ENCODE measurements at regions not wholly inside any gene's neighbourhood (a gene's known extent, or its start where the extent isn't known, plus 50 kb on each side); places are given as distances from the start of the nearest gene placed in this dataset.

DNA sequence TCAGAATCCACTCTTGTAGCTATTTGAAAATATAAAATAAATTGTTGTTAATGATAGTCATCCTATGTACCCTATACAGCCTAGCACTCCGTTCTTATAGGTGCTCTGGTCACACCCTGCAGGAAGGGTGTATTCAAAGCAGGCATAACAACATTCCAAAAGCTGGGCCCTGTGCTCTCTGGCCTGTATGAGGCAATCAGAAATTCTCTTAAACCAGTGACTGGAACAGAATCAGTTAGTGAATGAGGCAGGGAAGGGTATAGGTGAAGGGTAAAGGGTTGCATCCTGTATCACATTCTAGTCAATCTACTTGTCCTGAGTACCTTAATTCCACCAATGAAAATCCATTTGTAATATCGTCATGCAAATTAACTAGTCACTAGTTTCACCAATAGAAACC, 154.5 kb upstream of the ZNF217 start:
- TF ChIP-seq, protein P1, sequence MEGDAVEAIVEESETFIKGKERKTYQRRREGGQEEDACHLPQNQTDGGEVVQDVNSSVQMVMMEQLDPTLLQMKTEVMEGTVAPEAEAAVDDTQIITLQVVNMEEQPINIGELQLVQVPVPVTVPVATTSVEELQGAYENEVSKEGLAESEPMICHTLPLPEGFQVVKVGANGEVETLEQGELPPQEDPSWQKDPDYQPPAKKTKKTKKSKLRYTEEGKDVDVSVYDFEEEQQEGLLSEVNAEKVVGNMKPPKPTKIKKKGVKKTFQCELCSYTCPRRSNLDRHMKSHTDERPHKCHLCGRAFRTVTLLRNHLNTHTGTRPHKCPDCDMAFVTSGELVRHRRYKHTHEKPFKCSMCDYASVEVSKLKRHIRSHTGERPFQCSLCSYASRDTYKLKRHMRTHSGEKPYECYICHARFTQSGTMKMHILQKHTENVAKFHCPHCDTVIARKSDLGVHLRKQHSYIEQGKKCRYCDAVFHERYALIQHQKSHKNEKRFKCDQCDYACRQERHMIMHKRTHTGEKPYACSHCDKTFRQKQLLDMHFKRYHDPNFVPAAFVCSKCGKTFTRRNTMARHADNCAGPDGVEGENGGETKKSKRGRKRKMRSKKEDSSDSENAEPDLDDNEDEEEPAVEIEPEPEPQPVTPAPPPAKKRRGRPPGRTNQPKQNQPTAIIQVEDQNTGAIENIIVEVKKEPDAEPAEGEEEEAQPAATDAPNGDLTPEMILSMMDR (IDR thresholded peaks at IDR 0.05) = no peak
- TF ChIP-seq POLR2A (IDR thresholded peaks at IDR 0.05) = no peak

All from adrenal gland (tissue), 5 donors.